ENCODE measurements at regions not wholly inside any gene's neighbourhood (a gene's known extent, or its start where the extent isn't known, plus 50 kb on each side); places are given as distances from the start of the nearest gene placed in this dataset.
A peak's percentile ranks its signal among the peaks of the same experiment; 100 is the strongest.

GRCh38 chr13:48888613-48889012 is 87.1 kb upstream of the FNDC3A start:
- TF ChIP-seq CTCF (IDR thresholded peaks at IDR 0.05; ENCODE audit: extremely low read depth, missing control alignments) = no peak
- DNase-seq (ENCODE audit: low spot score) = no peak

- TF ChIP-seq CTCF (IDR thresholded peaks at IDR 0.05; ENCODE audit: extremely low read depth, missing control alignments) = no peak
- no peak for DNase-seq (ENCODE audit: low spot score)
Measured at GRCh38 chr13:48890391-48890790, 85.3 kb upstream of the FNDC3A start.

GRCh38 chr13:48891586-48891985 is 84.1 kb upstream of the FNDC3A start:
- no peak for TF ChIP-seq CTCF (IDR thresholded peaks at IDR 0.05; ENCODE audit: extremely low read depth, missing control alignments)
- no peak for DNase-seq (ENCODE audit: low spot score)

- TF ChIP-seq CTCF (IDR thresholded peaks at IDR 0.05; ENCODE audit: extremely low read depth, missing control alignments) = no peak
- DNase-seq (ENCODE audit: low spot score) = peak; percentile 11
Measured at GRCh38 chr13:48892053-48892687, 83.5 kb upstream of the FNDC3A start.

- no peak for DNase-seq (ENCODE audit: low spot score)
- no peak for TF ChIP-seq CTCF (IDR thresholded peaks at IDR 0.05; ENCODE audit: extremely low read depth, missing control alignments)
Measured at GRCh38 chr13:48892688-48893075, 83.0 kb upstream of the FNDC3A start.

- DNase-seq (ENCODE audit: low spot score) = no peak
- no peak for TF ChIP-seq CTCF (IDR thresholded peaks at IDR 0.05; ENCODE audit: extremely low read depth, missing control alignments)
Measured at GRCh38 chr13:48896312-48896711, 79.4 kb upstream of the FNDC3A start.

GRCh38 chr13:48901781-48902180 is 73.9 kb upstream of the FNDC3A start:
- no peak for TF ChIP-seq CTCF (IDR thresholded peaks at IDR 0.05; ENCODE audit: extremely low read depth, missing control alignments)
- no peak for DNase-seq (ENCODE audit: low spot score)
